Fibroblast of mammary gland (primary cell): ENCODE measurements at regions not wholly inside any gene's neighbourhood (a gene's known extent, or its start where the extent isn't known, plus 50 kb on each side); places are given as distances from the start of the nearest gene placed in this dataset.

Source experiments
- DNase-seq: peaks from one replicate; pipeline ENCODE4 v3.0.0-alpha.2; 2010; ENCODE audit warnings: low read depth
- H3K4me3 ChIP-seq: 2 replicates; pipeline ENCODE4 v1.5.1; 2011; ENCODE audit warnings: low read depth, mild to moderate bottlenecking, low read length, moderate library complexity; ENCODE audit not compliant: control insufficient read depth
- TF ChIP-seq, protein P1 (sequence below): conservative IDR thresholded peaks from 2 replicates; pipeline ENCODE4 v1.5.1; 2011; ENCODE audit warnings: low read depth, low read length, inconsistent platforms; ENCODE audit not compliant: control insufficient read depth, insufficient read depth

GRCh38 chr1:102099916-102100315 lies 103.2 kb upstream of the OLFM3 start:
- H3K4me3 ChIP-seq = no peak overlapping the region
- DNase-seq = no peak
- TF ChIP-seq, protein P1, sequence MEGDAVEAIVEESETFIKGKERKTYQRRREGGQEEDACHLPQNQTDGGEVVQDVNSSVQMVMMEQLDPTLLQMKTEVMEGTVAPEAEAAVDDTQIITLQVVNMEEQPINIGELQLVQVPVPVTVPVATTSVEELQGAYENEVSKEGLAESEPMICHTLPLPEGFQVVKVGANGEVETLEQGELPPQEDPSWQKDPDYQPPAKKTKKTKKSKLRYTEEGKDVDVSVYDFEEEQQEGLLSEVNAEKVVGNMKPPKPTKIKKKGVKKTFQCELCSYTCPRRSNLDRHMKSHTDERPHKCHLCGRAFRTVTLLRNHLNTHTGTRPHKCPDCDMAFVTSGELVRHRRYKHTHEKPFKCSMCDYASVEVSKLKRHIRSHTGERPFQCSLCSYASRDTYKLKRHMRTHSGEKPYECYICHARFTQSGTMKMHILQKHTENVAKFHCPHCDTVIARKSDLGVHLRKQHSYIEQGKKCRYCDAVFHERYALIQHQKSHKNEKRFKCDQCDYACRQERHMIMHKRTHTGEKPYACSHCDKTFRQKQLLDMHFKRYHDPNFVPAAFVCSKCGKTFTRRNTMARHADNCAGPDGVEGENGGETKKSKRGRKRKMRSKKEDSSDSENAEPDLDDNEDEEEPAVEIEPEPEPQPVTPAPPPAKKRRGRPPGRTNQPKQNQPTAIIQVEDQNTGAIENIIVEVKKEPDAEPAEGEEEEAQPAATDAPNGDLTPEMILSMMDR = no peak

DNA sequence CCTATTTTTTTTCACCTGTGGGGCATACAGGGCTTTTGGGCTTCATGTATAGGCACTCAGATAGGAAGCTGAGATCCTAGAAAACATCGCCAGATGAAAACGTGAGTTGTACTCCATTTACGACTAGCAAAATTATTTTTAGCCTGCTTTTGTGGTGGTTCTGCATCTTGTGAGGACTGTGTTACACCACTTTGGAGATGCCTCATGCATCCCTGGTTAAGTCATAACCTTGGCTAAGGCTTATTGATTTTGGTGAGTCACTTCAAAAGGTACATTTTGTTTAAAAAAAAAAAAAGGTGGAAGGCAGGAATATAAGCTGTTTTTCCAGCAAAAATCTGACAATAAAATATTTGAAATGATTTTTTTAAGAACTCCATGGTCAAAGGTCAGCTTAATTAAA lies 101.8 kb upstream of the OLFM3 start:
- no peak for DNase-seq
- TF ChIP-seq, protein P1 = no peak
- H3K4me3 ChIP-seq = no peak overlapping the region

GRCh38 chr1:102098081-102098480 lies 101.4 kb upstream of the OLFM3 start:
- DNase-seq = no peak
- TF ChIP-seq, protein P1 = no peak

DNA sequence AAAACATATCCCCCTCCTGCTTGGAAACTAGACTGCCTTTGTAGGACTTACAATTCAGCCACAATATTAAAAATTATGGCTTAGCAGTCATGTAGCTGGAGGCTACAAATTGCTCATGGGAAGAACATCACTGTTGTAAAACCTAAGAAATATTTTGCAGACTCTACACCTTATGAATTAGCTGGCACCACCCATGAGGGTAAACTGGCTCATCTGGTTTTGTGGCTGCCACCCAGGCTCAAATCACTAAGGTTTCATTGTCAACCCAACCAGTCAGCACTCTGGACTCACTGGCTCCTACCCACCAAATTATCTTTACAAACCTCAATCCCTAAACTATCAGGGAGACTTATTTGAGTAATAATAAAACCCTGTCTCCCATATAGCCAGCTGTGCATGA lies 100.7 kb upstream of the OLFM3 start:
- DNase-seq = no peak
- TF ChIP-seq, protein P1 = no peak
- no peak overlapping the region for H3K4me3 ChIP-seq

More at GRCh38 chr1:102098081-102098480, 101.4 kb upstream of the OLFM3 start:
- H3K4me3 ChIP-seq = no peak overlapping the region

DNA sequence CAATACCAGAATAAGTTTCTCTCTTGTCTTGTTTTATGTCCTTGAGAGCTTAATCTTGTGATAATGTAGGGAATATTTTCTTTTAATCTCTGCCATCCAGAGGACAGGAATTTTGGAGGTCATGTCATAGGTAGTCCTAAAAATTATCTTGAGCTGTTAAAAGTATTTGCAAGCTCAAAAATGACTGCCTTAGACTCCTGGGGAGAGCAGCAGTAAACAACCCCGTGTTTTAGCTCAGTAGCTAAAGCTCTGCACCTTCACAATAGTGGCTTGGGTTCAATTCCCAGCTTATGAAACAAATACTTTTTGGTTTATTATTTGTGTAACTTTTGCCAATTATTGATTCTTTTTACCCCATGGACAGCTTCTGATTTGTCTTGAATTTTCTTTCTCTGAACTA lies 99.4 kb upstream of the OLFM3 start:
- H3K4me3 ChIP-seq = no peak overlapping the region
- TF ChIP-seq, protein P1 = no peak
- DNase-seq = no peak

- DNase-seq = no peak
- TF ChIP-seq, protein P1 = no peak
- H3K4me3 ChIP-seq = no peak overlapping the region
Observed at GRCh38 chr1:102089791-102090190, 93.1 kb upstream of the OLFM3 start.

DNA sequence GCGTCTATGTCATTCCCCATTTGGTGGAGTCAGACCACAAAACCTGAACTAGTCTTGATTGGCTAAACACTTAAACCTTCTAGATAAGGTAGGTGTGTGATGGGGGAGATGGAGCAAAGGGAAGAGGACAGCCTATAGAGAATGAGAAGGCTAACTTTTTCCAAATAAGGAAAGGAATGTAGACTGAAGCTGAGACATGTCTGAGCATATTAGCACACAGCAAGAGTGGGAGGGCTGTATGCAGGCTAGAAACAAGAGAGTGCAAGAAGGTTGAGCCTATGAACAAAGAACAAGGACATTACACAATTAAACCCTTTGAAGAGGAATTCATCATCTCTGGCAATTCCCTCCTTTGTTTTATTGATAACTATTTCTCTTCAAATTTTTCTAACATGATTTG lies 89.2 kb upstream of the OLFM3 start:
- no peak overlapping the region for H3K4me3 ChIP-seq
- DNase-seq = no peak
- TF ChIP-seq, protein P1 = no peak
